ENCODE measurements at regions not wholly inside any gene's neighbourhood (a gene's known extent, or its start where the extent isn't known, plus 50 kb on each side); places are given as distances from the start of the nearest gene placed in this dataset.
"Not testable (repeated sequence)": the region's sequence is repeated elsewhere in the genome, so short reads cannot be mapped to it uniquely, and the experiment has no call there.

DNA sequence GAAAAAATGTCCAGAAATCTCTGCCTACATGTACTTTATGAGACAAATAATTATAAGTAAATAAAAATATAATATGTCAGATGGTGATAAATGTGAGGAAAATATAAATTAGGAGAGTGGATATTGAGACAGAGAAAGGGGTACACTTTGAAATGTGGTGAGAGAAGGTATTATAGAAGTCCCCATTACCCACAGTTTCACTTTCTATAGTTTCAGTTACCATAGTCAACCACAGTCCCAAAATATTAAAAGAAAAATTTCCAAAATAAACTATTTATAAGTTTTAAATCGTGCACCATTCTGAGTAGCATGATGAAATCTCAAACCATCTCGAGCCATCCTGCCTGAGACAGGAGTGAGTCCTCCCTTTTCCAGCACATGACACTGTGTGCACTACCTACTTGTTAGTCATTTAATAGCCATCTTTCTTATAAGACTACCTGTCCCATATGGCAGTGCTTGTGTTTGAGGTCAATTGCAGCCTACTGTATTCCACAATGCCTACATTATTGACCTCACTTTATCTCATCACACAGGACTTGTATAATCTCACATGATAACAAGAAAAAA is 653.7 kb downstream of the DACH1 start:
- no peak for DNase-seq

GRCh38 chr13:71210861-71211260 is 656.1 kb downstream of the DACH1 start:
- no peak for DNase-seq

GRCh38 chr13:71209217-71209616 is 657.8 kb downstream of the DACH1 start:
- DNase-seq: no peak

GRCh38 chr13:71184583-71184982 is 682.4 kb downstream of the DACH1 start:
- DNase-seq: not testable (repeated sequence)

GRCh38 chr13:71183352-71183751 is 683.7 kb downstream of the DACH1 start:
- not testable (repeated sequence) for DNase-seq

DNA sequence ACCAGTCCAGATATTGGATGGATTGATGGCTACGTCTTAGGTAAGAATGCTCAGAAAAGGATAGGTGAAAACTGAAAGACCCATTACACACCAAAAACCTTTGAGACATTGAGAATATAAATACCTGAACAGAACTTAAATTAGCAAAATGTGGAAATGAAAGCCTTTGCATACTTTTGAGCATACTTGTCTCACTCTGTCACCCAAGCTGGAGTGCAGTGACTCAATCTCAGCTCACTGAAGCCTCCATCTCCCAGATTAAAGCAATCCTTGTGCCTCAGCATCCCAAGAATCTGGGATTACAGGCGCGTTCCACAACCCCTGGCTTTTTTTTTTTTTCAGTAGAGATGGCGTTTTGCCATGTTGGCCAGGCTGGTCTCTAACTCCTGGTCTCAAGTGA is 695.3 kb downstream of the DACH1 start:
- DNase-seq: no peak

DNA sequence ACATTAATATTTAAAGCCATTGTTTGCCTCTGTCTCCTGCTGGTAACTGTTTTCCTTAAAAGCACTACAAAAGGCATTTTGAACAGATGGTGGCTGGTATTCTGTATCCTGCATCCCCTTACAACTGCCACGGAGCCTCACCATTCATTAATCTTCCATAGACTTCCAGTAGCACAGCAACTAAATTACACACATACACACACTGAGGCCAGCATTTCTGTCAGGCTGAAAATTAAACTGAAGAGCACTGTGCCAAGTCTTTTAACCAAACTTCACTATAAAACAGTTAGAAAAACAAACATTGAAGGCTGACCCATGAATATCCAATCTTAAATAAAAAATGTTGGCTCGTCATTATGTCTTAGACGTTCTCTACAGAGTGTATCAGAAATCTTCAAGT is 697.8 kb downstream of the DACH1 start:
- no peak for DNase-seq

- DNase-seq: no peak
Measured at GRCh38 chr13:71156550-71156949, 710.5 kb downstream of the DACH1 start.

DNA sequence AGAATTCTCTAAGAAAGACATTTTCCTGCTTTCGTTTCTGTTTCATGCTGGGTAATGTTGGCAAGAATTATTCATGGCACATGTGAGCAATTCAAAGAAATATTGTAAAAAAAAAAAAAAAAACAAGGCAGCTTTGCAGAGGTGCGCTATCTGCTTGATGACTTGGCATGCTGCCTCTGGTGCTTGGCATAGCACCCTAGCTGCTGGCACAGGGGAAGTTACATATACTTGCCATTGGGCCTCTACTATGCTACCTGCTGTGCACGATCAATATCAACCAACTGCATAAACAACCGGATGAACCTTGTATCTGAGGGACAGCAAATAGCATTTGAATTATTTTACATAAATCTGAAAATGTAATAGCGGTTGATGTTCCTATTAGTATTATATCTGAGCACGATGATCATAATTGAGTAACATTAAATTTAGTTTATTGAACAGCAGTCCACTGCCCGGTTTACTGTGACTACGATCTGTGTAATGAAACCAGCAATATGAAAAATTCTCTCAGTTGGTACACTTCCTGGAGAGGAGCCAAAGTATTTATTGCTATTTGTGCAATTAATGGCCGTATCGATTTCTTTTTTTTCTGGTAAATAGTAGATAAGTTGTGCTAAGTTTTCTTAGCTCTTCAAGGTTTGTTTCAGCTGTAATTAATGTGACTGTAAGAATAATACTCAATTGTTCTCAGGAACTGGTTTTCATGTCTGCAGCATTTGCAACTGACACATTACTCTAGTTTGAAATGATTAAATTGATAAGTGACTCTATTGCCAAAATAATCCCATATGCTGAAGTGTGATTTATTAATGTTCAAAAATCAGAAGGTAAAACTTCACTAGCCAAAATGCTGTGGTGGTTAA is 717.3 kb downstream of the DACH1 start:
- DNase-seq: no peak

- no peak for DNase-seq
Measured at GRCh38 chr13:71149046-71149445, 718.0 kb downstream of the DACH1 start.

- no peak for DNase-seq
Measured at GRCh38 chr13:71148396-71148795, 718.6 kb downstream of the DACH1 start.

GRCh38 chr13:71144883-71145282 is 722.1 kb downstream of the DACH1 start:
- no peak for DNase-seq

DNA sequence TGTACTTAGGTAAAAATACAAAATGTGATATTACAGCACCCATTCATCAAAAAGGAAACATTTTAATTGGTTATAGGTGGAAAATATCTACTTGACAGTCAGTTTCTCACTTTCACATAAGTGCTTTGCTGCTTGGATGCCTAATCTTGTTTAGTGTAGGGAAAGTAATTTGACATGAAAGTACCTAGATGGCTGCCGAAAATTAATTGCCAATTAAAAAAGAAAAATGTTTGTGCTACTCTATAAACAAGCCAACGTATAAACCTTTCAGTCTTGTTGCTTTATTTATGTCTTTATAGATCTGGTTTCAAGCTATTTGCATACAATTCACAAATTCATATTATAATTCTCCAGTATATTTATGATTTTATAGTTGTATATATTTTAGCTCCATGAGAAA is 729.9 kb downstream of the DACH1 start:
- DNase-seq: no peak

DNA sequence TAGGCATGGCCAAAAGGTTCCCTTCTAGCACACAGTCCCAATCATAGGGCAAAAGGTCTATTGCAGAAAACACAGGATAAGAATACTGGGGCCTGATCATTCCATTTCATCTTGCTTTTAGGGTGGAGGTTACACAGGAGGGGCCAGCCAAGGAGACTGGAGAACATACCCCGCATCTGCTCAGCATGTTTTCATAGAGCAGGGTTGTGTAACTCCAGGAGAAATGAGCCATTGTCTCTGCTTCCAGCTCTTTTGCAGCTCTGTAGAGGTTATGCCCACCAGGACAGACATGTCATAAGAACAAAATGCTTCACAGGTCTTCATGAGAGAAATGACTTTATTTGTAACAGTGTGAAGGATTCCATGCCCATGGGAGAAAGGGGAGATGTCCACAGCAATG is 742.8 kb downstream of the DACH1 start:
- DNase-seq: no peak

GRCh38 chr13:71118779-71119364 is 748.1 kb downstream of the DACH1 start:
- DNase-seq: no peak

DNA sequence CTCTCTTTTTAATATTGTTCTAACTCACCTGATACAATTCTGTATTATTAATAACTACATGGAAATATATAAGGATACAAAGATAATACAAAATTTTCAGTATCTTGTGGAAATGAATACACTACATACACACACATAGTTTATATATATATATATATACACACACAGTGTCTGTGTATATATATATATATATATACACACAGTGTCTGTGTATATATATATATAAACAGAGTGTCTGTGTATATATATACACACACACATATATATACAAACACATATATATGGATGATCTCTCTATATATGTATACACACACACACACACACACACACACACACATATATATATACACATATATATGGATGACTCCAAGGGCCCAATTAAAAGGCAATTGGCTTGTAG is 749.1 kb downstream of the DACH1 start:
- no peak for DNase-seq

DNA sequence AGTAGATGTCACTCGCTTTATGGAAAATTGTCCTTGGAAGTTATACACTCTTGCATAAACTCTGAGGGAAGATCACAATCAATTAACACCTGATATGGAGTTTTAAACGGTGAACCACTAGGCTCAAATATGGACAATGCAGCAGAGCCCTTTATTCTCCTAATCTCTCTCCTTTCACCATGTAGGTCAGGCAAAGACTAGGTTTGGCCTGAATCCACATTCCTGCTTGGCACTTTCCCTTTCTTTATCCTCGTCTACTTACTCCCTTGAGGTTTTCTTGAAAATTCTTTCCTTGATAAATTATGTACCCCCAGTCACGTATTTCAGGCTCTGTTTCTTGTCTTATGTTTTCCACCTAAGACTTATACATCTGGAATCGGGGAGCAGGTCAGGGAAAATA is 751.7 kb downstream of the DACH1 start:
- no peak for DNase-seq

- DNase-seq: no peak
Measured at GRCh38 chr13:71096421-71096820, 770.6 kb downstream of the DACH1 start.

- DNase-seq: no peak
Measured at GRCh38 chr13:71090990-71091389, 776.0 kb downstream of the DACH1 start.

GRCh38 chr13:71089056-71089455 is 777.9 kb downstream of the DACH1 start:
- no peak for DNase-seq

GRCh38 chr13:71087432-71087831 is 779.6 kb downstream of the DACH1 start:
- DNase-seq: no peak

DNA sequence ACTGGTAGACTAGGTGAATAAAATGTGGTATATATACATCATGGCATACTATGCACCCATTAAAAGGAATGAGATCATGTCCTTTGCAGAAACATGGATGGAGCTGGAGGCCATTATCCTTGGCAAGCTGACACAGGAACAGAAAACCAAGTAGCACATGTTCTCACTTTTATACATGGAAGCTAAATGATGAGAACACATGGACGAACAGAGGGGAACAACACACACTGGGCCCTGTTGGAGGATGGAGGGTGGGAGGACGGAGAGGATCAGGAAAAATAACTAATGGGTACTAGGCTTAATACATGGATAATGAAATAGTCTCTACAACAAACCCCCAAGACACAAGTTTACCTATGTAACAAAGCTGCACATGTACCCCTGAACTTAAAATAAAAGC is 780.0 kb downstream of the DACH1 start:
- no peak for DNase-seq

DNA sequence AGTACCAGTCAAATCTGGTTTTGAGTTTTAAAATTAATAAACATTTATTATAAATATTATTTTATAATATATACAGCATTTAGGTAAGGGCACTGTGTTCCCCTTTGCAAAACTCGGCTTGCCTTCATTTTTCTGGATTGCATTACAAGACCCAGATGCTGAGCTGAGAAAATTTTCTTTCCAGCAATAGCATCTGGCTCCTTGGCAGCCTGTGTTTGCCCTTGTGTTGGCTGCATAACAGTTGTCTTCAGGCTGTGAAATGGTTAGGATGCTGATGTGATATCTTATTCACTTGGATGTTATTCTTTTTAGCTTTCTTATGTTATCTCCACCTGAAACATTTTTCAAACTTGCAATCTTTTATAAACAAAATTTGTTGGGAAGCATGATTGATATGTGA is 784.4 kb downstream of the DACH1 start:
- DNase-seq: no peak

GRCh38 chr13:71079638-71080037 is 787.4 kb downstream of the DACH1 start:
- no peak for DNase-seq
